Activated CD8-positive, alpha-beta memory T cell treated with anti-CD3 and anti-CD28 coated beads for 36 hours (primary cell): ENCODE measurements at regions not wholly inside any gene's neighbourhood (a gene's known extent, or its start where the extent isn't known, plus 50 kb on each side); places are given as distances from the start of the nearest gene placed in this dataset.
"Not testable (repeated sequence)": the region's sequence is repeated elsewhere in the genome, so short reads cannot be mapped to it uniquely, and the experiment has no call there.

Experiments used
- CTCF ChIA-PET: fragments of 350-600 bp; sonication (Branson Sonifier 250); formaldehyde crosslinking; loops from one replicate; lab custom pipeline; 2021; ENCODE audit warnings: antibody characterized with exemption; lab: Charles Lee
- POLR2A ChIA-PET: fragments of 350-600 bp; sonication (Branson Sonifier 250); formaldehyde crosslinking; loops from one replicate; lab custom pipeline; 2021; ENCODE audit warnings: antibody characterized with exemption; lab: Charles Lee

GRCh38 chr15:96916750-96917149 is 586.2 kb downstream of the NR2F2 start:
- POLR2A ChIA-PET = no interaction called here
- CTCF ChIA-PET = no interaction called here

GRCh38 chr15:96924570-96924969 is 594.1 kb downstream of the NR2F2 start:
- ChIA-PET CTCF (no interaction called here), POLR2A (no interaction called here)

GRCh38 chr15:96947296-96948229 is 617.1 kb downstream of the NR2F2 start:
- POLR2A ChIA-PET = interaction anchor here (0.6 kb wide), 1 partner anchor 439 kb away, joined by 5 read pairs; no protein-coding TSS in a partner anchor
- CTCF ChIA-PET = no interaction called here

GRCh38 chr15:96948981-96949380 is 618.5 kb downstream of the NR2F2 start:
- POLR2A ChIA-PET = no interaction called here
- CTCF ChIA-PET = no interaction called here

GRCh38 chr15:96958721-96959120 is 628.2 kb downstream of the NR2F2 start:
- POLR2A ChIA-PET = no interaction called here
- CTCF ChIA-PET = no interaction called here

DNA sequence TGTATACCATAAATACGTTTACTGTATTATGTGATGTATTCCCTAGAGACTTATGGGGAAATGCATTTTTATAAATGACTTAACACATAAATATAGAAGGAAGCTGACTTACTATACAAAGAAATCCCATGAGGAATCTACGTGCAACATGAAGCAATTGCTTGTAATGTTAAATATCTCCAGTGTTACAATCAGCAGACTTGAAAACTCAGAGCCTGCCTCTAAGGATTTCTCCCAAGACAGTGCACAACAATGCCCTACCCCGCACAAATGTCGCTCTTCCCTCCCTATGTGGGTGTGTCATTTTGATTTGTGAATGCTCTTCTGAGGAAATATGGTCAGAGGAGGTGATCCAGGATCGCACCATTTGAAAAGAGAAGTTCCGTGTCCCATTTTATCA is 629.0 kb downstream of the NR2F2 start:
- ChIA-PET CTCF (no interaction called here), POLR2A (no interaction called here)

- CTCF ChIA-PET = no interaction called here
- POLR2A ChIA-PET = no interaction called here
Observed at GRCh38 chr15:96960711-96961480, 630.4 kb downstream of the NR2F2 start.

GRCh38 chr15:96966554-96966953 is 636.1 kb downstream of the NR2F2 start:
- ChIA-PET POLR2A (no interaction called here), CTCF (no interaction called here)

DNA sequence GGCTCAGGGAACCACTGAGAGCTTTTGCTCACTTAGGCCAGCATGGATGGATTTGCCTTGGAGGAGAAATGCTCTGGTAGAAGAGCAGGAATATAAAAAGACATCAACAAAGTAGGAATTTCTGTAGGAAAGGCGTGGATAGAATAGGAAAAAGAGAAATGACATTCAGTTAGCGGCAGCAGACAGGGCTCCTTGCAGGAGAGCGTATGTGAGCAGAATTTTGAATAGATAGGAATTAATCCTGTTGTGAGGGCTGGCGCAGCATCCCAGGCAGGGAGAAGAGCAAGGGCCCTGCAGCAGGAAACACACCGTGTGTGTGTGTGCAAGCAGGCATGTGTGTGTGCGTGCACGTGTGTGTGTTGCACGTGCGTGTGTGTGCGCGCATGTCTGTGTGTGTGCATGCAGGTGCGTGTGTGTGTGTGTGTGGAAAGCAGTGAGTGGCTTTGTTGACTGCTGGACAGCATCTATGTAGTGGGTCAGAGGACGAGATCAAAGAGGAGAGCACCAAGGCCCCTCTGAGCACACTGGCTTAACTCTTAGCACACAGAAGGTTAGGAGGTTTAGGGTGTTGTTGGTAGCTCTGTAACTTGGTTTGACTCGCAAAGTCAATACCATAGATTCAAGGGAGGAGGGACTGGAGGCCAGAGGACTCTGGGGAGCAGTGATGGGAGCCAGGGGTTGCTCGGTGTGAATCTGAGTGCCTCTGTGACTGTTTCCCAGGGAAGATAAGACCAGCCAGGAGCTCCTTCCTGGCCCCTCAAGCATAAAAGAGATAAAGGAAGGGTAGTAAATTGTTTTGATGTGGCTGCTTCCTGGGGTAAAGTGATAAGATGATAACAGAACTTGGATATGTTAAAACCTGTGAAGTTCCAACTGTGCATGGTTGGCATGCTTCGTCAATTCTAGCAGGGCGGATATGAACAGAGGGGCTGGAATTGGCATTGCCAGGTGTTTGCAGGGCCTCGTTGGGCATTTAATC is 639.5 kb downstream of the NR2F2 start:
- POLR2A ChIA-PET = no interaction called here
- CTCF ChIA-PET = no interaction called here

GRCh38 chr15:96972201-96972600 is 641.7 kb downstream of the NR2F2 start:
- ChIA-PET POLR2A (no interaction called here), CTCF (no interaction called here)

DNA sequence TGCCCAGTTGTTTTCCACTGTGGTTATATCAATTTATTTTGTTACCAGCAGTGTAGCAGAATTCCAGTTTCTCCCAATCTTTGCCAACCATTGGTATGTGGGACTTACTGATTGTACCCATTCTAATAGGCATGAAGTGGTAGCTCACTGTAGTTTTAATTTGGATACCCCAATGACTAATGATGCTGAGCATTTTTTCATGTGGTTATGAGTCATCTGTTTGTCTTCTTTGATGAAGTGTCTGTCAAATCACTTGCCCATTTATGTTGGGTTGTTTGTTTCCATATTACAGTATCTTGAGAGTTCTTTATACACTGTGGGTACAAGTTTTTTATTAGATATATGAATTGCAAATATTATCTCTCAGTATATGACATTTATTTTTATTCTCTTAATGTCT is 644.3 kb downstream of the NR2F2 start:
- POLR2A ChIA-PET = no interaction called here
- CTCF ChIA-PET = no interaction called here

- ChIA-PET CTCF (no interaction called here), POLR2A (no interaction called here)
Observed at GRCh38 chr15:96977886-96978285, 647.4 kb downstream of the NR2F2 start.

DNA sequence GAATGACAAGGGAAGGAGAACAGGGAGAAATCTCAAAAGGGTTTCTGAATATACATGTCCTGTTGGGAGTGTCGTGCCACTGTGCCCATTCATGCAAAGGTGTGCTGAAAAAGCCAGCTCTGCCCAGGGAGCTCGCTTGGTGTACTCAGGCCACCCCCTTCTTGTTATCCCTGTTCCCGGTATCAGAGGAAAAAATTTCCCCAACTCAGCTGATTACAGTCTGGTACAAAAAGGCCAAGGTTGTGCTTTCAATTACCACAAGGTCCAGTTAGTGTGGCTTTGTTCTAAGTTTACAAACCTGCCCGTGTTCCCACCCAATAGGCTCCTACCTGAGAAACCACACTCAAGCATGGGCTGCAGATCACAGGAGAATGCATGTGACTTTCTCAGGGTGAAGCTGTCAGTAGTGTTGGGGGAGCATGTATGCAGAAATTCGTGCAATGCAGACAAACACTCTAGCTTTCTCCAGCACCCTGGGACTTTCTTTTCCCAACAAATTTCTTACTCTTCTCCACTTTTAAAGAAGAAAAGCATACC is 648.5 kb downstream of the NR2F2 start:
- ChIA-PET POLR2A (no interaction called here), CTCF (no interaction called here)

- CTCF ChIA-PET, POLR2A ChIA-PET: not testable (repeated sequence)
Observed at GRCh38 chr15:96984121-96984671, 653.7 kb downstream of the NR2F2 start.

- CTCF ChIA-PET = no interaction called here
- POLR2A ChIA-PET = no interaction called here
Observed at GRCh38 chr15:96992817-96993216, 662.3 kb downstream of the NR2F2 start.

GRCh38 chr15:96997538-96997937 is 667.0 kb downstream of the NR2F2 start:
- POLR2A ChIA-PET = no interaction called here
- CTCF ChIA-PET = no interaction called here

DNA sequence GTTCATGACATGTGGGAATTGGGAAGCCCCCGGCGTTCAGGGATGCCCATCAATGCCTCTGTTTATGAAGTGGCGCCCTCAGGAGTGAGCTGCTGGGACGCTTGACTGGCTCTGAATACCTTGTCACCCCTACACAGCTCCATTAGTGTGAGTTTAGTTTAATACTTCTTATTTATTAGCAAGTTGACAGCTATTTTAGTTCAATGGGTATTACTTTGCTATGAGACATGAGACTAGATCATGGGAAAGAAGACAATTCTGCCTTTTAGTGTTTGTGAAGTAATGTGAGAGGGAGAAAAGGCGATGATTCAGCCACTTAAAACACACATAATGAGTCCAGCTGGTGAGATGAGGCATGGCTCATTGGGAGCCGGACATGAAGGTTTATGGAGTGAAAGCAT is 678.5 kb downstream of the NR2F2 start:
- ChIA-PET POLR2A (no interaction called here), CTCF (no interaction called here)

DNA sequence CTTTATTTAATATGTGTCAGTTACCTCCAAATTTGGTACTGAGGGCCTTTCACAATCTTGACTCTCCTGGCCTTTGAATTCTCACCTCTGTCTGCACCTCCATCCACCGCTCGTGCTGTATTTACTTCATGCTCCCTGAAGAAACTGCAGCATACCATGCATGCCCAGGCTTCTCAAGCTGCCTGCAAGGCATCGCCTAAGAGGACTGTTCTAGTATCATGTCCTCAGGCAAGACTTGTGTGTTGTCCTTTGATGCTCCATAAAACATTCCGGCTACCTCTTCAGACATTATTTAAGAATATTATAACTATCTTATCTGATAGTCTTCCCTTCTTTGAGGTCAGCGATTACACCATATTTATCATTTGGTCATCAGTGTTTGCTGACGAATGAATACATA is 682.5 kb downstream of the NR2F2 start:
- CTCF ChIA-PET = no interaction called here
- POLR2A ChIA-PET = no interaction called here

- POLR2A ChIA-PET = no interaction called here
- CTCF ChIA-PET = no interaction called here
Observed at GRCh38 chr15:97013491-97013890, 683.0 kb downstream of the NR2F2 start.
